Stimulated activated CD8-positive, alpha-beta memory T cell treated with anti-CD3 and anti-CD28 coated beads, Interleukin-4, amount 100 ng/mL, for 48 hours (primary cell): ENCODE measurements at regions not wholly inside any gene's neighbourhood (a gene's known extent, or its start where the extent isn't known, plus 50 kb on each side); places are given as distances from the start of the nearest gene placed in this dataset.
"Not testable (repeated sequence)": the region's sequence is repeated elsewhere in the genome, so short reads cannot be mapped to it uniquely, and the experiment has no call there.

Experiments used
- DNase-seq: peaks from one replicate; pipeline ENCODE4 v3.0.0-alpha.2; 2020

DNA sequence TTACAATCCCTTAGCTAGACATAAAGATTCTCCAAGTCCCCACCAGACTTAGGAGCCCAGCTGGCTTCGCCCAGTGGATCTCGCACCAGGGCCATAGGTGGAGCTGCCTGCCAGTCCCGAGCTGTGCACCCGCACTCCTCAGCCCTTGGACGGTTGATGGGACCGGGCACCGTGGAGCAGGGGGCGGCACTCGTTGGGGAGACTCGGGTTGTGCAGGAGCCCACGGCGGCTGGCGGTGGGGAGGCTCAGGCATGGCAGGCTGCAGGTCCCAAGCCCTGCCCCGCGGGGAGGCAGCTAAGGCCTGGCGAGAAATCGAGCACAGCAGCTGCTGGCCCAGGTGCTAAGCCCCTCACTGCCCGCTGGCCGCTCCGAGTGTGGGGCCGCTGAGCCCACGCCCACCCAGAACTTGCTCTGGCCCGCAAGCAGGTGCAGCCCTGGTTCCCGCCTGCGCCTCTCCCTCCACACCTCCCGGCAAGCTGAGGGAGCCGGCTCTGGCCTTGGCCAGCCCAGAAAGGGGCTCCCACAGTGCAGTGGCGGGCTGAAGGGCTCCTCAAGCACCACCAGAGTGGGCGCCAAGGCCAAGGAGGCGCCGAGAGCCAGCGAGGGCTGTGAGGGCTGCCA, 275.0 kb upstream of the PDE3A start:
- DNase-seq = not testable (repeated sequence)

DNA sequence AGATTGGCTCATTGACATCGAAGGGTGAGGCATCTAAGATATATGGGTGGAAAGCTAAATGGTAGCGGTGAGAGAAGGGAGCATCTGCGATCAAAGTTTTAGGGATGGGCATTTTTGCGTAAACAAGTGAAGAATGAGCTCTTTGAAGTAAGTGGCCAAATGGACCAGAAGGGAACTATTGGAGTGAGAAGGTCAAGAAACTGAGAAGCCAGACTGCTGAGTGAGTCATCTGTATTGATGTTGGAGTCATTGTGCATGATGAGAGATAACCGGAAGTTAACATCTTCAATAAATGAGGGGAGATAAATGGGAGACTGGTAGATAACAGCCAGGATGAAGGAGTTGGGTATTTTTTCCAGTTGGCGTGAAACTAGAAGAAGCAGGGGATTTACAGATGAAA, 271.9 kb upstream of the PDE3A start:
- DNase-seq = no peak

DNA sequence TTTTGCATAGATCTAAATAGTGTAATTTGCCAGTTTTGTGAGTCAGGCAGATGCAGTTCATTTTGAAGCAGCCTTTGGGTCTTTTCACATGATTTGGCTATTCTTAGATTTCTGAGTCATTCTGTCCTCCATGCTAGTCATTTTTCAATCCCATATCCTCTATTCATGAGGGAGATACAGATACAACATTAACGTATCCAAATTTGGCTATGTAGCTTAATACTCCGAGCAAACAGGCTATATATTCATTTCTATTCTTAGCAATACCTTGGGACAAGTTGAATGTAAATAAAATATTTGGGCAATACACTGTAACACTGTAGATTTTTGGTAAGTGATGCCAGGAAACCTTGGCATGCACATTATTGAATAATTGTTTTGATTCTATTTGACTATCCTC, 270.7 kb upstream of the PDE3A start:
- DNase-seq = no peak

DNA sequence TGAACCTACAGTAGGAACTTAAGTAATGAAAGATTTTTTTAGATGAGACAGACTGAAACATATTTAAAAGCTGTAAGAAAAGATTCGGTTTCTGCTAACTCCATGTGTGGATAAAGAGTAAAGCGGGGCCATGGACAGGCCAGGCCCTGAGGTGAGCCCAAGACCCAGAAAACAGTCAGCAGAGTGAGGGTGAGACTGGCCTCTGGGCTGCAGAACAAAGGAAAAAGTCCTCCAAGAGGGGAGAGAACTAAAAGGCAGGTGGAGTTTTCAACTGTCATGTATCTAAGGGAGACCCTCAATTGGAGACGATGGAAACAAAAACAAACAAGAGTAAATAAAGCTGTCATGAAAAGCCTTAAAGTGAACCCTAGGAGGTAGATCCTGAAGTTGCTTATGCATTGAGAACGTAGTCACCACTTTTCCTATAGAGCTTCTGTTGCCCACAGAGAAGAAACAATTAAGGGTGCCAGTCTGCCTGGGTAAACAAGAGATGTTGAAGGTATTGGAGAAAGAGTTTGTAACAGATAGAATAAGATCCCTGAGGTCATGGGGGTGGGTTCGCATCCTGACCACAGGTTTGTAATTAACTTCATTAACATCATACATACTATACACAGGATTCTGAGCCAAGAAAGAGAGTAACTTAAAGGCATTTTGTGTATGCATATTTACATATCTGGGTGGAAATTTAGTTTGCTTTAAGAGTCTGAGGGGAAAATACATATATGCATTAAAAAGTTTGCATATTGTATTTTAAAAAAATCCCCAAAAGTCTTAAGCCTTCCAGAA, 268.7 kb upstream of the PDE3A start:
- DNase-seq = no peak

DNA sequence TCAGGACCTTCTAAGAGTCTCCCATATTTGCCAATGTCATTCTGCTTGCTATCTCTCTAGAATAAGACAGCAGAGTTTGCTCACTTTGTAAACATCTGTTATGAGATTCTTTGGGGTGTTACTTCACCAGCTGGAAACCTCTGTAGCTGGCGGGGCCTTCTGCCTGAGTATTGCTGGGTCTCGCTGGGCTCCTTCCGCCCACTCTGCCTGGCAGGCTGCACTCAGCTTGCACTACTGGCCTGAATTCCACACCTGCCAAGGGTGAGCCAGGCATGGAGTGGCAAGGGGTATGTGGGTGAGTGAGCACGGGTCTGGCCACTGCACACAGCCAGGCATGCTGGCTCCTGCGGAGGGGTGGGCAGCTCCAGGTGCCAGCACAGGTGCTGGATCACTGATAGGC, 267.3 kb upstream of the PDE3A start:
- no peak for DNase-seq

DNA sequence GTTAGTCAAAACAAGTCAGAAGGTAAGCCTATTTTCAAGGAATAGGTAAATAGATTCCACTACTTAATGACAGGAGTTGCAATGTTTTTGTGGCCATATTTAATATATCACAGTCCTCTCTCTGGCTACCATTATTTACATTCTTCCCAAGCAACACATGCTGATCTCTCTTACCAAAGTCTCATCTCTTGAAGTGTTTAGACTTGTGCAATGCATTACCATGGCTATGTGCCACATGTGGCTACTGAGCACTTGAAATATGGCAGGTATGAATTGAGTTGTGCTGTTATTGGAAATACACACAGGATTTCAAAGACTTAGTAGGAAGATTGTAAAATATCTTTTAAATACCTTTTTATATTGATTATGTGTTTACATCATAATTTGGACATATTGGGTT, 262.4 kb upstream of the PDE3A start:
- DNase-seq = no peak

DNA sequence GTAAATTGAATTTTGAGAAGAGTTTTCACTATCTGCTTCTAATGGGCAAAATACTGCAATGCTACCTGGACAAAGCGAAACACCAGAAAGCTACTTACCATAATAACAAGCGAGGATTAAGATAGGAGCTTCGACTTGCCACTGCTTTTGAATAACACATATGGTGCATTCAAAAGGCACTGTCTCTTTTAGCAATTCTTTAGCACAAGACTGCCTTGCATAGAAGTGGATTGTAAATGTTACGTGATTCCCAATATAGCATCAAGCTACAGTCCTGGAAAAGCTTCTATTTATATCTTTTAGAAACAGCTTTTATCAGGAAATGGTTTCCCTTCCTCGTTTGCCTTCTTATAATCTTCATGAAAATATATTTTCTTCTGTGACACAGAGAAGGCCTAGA, 258.7 kb upstream of the PDE3A start:
- no peak for DNase-seq

DNA sequence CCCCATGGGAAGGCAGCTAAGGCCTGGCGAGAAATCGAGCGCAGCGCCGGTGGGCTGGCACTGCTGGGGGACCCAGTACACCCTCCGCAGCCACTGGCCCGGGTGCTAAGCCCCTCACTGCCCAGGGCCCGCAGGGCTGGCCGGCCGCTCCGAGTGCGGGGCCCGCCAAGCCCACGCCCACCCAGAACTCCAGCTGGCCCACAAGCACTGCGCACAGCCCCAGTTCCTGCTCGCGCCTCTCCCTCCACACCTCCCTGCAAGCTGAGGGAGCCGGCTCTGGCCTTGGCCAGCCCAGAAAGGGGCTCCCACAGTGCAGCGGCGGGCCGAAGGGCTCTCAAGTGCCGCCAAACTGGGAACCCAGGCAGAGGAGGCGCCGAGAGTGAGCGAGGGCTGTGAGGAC, 253.0 kb upstream of the PDE3A start:
- not testable (repeated sequence) for DNase-seq

DNA sequence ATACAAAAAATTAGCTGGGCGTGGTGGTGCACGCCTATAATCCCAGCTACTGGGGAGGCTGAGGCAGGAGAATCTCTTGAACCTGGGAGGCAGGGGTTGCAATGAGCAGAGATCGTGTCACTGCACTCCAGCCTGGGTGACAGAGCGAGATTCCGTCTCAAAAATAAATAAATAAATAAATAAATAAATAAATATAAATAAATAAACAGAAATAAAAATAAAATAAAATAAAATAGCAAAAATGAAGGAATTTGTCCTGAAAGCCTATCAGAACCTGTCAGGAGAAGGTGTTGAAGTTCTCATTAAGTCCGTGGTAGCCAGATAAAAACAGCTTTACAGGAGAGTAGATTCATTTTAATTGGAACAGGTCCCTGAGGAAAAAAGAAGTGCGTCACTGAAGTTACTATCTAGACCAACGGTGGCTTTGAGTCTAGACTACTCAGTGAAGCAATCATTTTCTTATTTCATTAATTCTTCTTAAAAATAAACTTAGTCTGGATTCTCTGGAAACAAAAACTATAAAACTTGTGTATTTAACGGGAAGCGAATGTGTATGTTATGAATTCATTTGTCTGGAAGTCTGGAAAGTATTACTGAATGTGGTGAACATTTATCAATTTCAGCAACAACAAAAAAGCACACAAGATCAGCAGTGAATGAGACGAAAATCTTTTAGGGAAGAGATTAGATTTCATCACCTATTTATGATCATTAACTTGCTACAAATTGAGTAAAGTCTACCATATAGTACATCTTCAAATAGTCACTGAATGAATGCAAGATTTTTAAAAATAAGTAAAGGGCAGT, 248.5 kb upstream of the PDE3A start:
- DNase-seq = no peak

DNA sequence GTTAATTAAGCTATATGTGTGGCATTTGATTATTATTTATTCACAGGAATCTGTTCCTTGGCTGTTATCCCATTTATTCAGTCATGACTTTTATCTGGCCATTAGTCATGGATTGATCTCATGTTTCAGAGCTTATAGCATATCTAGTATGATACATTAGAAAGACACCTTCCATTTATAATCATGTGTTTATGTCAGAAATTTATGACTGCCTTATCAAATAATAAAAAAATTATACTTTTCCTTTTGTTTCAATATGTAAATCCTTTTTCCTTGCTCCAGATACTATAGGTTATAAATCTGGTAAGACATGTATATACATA, 248.0 kb upstream of the PDE3A start:
- DNase-seq = no peak

DNA sequence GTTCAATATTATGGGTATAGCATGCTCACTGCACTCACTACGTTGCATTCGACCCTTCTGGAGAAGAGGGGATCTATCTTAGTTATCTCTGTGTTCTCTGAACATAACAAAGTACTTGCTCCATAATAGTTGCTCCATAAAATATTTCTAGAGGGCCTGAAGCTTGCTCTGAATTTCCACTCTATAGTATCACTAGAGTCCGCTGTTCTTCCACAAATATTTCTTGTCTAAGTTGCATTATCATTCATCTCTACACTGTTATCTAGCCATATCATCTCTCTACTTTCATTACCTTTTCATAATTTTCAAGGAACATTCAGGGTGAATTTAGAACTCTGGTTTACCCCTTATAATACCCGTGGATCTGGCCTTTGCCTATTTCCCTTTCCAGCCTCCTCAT, 246.1 kb upstream of the PDE3A start:
- DNase-seq = no peak

DNA sequence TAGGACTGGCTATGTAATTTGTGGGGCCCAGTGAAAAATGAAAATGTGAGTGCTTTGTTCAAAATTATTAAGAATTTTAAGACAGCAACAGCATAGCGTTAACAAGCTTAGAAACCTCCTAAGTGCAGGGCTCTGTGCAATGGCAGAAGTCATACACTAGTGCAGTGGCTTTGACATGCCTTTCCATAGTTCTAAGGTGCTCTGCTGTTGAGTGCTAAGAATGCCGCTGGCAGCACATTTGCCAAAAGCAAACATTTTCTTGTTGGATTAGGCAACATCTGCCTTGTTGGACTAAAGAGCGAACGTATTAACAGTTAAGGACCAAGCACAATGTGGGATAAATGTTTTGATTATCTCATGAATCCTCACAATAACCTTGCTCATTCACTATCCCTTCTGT, 244.9 kb upstream of the PDE3A start:
- no peak for DNase-seq

DNA sequence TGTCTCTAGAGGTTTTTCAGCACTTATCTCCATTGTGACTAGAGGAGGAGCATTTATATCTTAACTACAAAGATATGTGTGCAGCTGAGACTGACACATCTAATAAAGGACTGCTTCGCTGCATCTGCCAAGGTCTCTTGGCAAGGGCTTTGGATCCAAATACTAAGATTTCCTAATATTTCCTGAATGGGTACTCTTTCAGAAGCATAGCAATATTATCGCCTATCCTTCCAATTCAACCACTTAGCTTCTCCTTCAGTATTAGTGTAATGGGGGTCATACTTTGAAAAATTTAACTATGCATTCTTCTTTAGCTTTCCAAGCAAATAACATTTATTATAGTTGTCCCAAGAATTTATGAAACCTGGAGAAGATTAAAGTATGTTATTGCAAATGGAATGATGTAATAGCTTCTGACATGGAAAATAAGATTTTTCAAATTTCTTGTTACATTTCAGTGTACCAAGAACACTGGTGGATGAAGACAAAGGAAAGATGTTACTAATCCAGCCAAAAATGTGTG, 243.0 kb upstream of the PDE3A start:
- DNase-seq = no peak

DNA sequence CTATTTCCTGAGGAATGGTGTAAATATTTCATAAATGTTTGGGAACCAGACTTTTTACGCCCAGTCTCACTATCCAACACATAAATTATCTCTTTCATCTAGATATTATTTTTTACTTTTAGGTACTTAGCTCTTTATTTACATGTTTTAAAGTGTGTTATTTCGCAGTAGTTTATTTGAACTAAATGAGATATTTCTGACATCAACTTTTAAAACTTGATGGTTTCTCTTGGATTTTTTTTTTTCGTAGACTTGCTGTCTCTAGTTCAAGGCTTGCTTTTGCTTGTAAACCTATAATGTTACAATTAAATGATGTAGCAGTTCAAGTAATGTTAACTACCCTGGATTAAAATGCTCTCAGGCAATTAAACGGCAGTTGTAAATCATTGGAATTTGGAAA, 241.7 kb upstream of the PDE3A start:
- no peak for DNase-seq

DNA sequence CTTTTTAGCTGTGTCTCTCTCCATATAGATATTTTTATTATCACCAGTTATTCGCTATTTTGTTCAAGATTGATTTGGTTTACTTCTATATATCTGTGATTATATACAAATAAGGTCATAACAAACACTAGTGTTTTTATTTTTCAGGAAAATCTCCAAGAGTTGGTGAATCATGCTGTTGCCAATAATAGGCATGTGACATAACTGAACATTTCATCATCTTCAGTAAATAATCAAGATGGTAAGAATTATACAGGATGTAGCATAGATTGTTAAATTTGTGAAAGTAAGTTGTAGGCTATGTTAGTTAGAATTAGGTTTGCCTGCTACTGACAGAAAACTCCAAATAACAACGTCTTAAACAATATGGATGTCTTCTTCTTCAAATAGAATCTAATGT, 240.9 kb upstream of the PDE3A start:
- DNase-seq = no peak

DNA sequence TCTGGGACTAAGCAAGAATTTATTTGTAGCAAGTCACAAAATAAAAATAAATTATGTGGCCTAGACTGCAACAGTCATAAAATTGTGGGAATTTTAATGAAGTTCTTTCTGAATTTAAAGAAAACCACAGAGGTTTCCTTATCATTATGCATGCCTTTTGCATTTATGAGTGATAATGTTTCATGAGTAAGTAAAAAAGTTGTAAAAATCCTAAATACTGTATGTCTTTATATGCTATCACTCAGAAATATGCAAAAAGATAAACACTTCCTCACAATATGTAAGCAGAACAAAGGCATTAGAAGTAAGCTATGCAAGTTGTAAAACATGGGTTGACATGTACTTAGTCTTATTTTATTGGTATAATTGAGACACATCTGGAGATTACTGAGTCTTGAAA, 239.4 kb upstream of the PDE3A start:
- no peak for DNase-seq

DNA sequence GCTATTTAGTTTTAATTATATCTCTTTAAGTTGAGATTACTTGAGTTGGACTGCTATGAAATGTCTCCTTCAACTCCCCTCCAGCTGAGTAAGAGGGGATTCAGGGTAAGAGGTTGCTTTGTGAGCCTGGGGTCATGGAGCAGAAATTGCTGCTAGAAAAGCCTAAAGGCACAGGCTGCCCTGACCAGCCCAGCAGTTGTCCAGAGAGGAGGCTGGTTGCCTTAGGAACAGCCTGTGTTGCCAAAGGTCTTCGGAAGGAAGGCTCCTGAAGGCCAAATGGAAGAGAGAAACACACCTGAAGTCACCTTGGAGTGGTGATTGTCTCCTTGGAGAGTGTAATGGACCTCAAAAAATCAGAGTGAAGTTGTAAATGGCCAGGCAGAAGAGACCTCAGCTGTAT, 235.5 kb upstream of the PDE3A start:
- DNase-seq = no peak

DNA sequence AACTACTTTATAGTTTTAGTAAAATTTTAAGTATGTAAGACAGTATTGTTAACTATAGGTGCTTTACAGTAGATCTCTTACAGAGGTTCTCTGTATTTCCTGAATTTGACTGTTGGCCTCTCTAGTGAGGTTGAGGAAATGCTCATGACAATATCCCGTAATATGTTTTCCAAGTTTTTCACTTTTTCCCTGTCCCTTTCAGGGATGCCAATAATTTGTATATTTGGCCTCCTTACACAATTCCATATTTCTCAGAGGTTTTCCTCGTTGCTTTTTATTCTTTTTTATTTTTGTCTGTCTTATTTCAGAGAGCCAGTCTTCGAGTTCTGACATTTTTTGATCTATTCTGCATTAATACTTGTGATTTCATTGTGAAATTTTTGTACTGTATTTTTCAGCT, 233.7 kb upstream of the PDE3A start:
- no peak for DNase-seq

DNA sequence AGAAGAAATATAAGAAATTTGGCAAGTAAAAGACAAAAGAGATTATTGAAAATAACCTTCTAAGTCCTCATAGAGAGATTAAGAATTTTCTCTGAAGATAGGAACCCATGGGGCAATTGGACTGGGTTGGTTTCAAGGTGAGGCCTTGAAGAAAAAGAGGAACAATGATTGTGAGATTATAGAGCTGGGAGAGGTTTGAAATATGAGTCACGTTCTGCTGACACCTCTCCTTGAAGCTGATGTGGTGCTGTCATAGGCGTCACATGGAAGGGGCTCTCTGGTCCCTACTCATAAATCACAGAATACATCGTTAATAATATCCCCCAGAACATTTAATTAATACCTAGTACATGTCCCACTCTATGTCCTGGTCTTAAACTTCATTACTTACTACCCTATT, 227.6 kb upstream of the PDE3A start:
- DNase-seq = no peak

DNA sequence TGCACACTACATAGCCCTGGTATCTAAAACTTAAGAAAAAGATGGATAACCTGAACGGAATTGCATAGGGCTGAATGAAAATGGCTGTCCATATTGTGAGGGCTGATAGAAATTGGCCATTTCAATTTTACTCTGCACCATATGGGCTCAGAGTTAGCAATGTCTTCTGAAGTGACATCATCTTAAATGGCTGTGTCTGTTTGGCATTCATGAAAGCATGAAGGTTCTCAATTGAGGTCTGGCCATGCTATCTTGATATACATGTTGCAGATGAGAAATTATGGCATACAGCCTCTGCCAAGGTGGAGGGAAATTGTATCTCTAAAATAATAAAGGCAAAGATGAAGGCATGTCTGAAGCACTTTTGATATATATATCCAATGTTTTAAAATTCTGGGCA, 226.0 kb upstream of the PDE3A start:
- no peak for DNase-seq

DNA sequence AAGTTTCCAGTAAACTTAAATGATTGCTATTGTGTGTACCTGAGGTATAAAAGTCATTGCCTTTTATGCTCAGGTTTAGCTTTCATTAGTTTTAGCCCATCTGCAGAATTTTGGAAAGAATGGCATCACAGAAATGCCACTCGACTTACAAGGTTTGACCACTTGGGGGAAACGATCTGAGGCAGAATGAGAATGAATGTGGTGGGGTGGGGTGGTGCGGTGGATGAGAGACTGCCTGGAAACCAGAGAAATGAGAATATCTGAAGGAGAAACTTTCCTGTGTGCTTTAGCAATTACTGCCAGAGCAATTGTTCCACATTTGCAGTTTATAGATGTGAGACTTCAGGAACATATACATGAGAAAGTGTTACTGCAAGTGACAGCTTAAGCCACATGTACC, 225.4 kb upstream of the PDE3A start:
- DNase-seq = no peak

DNA sequence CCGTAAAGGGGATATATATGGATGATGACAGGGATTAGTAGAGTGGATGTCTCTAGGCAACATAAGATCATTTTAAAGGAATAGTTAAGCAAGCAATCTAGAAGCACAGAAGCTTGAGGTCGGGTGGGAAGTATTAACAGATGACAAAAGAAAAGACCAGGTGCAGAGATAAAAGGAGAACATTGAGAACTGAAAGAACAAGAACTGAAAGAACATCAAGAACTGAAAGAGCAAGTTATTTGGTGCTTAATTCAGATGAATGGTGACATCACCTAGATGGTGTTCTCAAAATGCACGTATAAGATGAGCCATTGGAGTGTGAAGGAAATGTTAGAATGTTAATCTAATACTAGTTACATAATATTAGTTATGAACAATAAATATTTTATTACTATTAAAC, 224.0 kb upstream of the PDE3A start:
- DNase-seq = no peak

DNA sequence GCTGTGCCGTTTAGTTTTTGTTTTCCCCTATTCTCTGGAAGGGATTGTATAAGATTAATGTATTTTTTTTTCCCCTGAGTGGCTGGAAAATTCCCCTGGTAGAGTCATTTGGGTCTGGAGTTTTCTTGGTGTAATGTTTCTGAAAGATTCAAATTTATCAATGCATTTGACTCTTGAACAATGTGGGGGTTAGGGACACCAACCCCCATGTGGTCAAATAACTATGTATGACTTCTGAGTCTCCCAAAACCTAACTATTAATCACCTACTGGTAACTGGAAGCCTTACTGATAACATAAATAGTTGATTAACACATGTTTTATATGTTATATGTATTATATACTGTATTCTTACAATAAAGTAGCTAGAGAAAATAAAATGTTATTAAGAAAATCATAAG, 220.1 kb upstream of the PDE3A start:
- DNase-seq = no peak

DNA sequence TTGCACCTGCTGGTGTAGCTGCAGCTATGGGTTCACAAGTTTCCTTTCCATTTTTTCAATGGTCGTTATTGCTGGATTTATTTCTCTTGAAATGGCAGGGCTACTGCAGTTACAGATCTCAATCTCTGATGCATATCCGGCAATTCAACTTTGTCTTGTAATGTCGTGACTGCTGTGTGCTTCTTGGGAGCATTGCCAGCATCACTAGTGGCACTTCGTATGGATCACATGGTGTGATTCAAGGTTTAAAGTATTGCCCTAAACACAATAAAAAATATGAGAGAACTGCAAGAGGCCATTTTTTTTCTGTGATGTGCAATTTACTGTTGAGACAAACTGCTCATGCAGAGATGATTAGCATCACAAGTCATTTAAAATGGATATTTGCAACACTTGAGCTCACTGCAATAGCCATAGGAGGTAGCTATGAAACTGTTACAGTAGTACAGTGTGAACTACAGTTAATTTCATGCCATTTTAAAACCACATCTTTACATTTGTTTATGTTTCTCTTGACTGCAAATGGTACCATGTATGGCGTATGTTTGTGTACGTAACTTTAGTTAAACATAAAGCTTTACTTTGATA, 217.4 kb upstream of the PDE3A start:
- DNase-seq = no peak
